Common myeloid progenitor, CD34-positive (primary cell): ENCODE measurements at regions not wholly inside any gene's neighbourhood (a gene's known extent, or its start where the extent isn't known, plus 50 kb on each side); places are given as distances from the start of the nearest gene placed in this dataset.

ENCODE experiments used
- CTCF ChIA-PET: fragments of 350-600 bp; sonication (Branson Sonifier 250); formaldehyde crosslinking; loops from one replicate; lab custom pipeline; 2021; ENCODE audit warnings: antibody characterized with exemption; lab: Charles Lee
- POLR2A ChIA-PET: fragments of 350-600 bp; sonication (Branson Sonifier 250); formaldehyde crosslinking; loops from one replicate; lab custom pipeline; 2021; ENCODE audit warnings: antibody characterized with exemption; lab: Charles Lee
- DNase-seq, 3 donors: peaks; one replicate each; pipeline versions ENCODE4 v3.0.0 to v3.0.0-alpha.2; 2013
- H3K27ac ChIP-seq, 2 experiments: 1 replicate in 1 of 2; 2 replicates in 1 of 2; pipeline ENCODE4 v1.7.0; 2013; ENCODE audit warnings: inconsistent platforms in 2 of 2, low read length in 2 of 2, mild to moderate bottlenecking in 2 of 2, low read depth in 1 of 2, moderate library complexity in 1 of 2; ENCODE audit not compliant: severe bottlenecking in 2 of 2, insufficient read depth in 1 of 2, poor library complexity in 1 of 2
- H3K27me3 ChIP-seq, 5 experiments: replicated peaks in 2 of 5; 1 replicate in 3 of 5; 2 replicates in 2 of 5; pipeline versions ENCODE4 v1.6.1 to v1.7.0; 2013; ENCODE audit warnings: low read length in 4 of 5, mild to moderate bottlenecking in 2 of 5, moderate library complexity in 2 of 5, inconsistent platforms in 1 of 5; ENCODE audit not compliant: insufficient read depth in 5 of 5, control insufficient read depth in 4 of 5
- H3K36me3 ChIP-seq, 4 experiments: 1 replicate in 2 of 4; 2 replicates in 2 of 4; pipeline versions ENCODE4 v1.6.1 to v1.7.0; 2013; ENCODE audit warnings: low read length in 3 of 4, control low read depth in 1 of 4, mild to moderate bottlenecking in 1 of 4; ENCODE audit not compliant: control insufficient read depth in 4 of 4, insufficient read depth in 4 of 4
- H3K4me1 ChIP-seq, 4 experiments: 1 replicate in 3 of 4; 2 replicates in 1 of 4; pipeline versions ENCODE4 v1.6.1 to v1.7.1; 2013; ENCODE audit warnings: low read length in 3 of 4, mild to moderate bottlenecking in 3 of 4, control low read depth in 1 of 4, inconsistent platforms in 1 of 4, moderate library complexity in 1 of 4; ENCODE audit not compliant: control insufficient read depth in 4 of 4, insufficient read depth in 4 of 4; ENCODE audit errors: control extremely low read depth in 1 of 4
- H3K4me3 ChIP-seq, 7 experiments: 1 replicate in 4 of 7; 2 replicates in 3 of 7; pipeline versions ENCODE4 v1.5.1 to v1.7.0; 2013; ENCODE audit warnings: mild to moderate bottlenecking in 7 of 7, low read length in 6 of 7, moderate library complexity in 6 of 7, inconsistent platforms in 2 of 7, low read depth in 2 of 7, control low read depth in 1 of 7; ENCODE audit not compliant: insufficient read depth in 4 of 7, control insufficient read depth in 1 of 7; ENCODE audit errors: extremely low read depth in 1 of 7
- H3K9me3 ChIP-seq, 5 experiments: 1 replicate in 4 of 5; 2 replicates in 1 of 5; pipeline versions ENCODE4 v1.6.1 to v1.7.1; 2013; ENCODE audit warnings: low read length in 4 of 5, mild to moderate bottlenecking in 2 of 5, inconsistent platforms in 1 of 5, low read depth in 1 of 5, moderate library complexity in 1 of 5; ENCODE audit not compliant: control insufficient read depth in 4 of 5, insufficient read depth in 2 of 5; ENCODE audit errors: control extremely low read depth in 1 of 5
- WGBS: methylation state at CpG from one replicate; pipeline ENCODE4 v1.1.5; 2013; ENCODE audit not compliant: insufficient coverage; 5-methylcytosine and 5-hydroxymethylcytosine counted together

DNA sequence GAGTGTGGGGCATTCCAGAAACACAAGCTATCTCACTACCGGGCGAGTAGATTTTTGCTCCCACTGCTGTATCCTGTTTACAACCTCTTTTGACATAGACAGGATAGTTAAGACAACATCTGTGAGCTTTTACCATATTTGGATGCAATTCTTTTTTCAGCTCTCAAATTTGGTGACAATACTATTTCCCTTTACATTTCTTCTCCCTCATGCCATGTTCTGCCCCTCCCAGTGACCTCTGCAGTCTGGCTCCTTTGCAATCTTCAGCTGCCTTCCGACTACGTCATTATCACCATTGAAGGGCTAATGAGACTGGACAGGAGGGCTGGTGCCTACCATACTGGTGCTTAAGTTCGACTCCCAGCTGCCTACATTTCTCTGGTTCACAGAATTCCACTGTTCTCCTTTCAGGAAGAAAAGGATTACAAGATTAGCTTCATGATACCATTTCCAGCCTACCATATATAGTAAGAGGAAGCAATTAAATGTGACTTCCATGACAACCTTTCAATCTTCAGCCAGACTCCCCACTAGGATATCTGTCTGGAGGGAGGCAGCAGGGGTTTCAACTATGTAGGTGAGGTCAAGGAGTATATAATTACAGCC, 251.6 kb downstream of the PHLDA1 start:
- Histone ChIP-seq H3K27ac (no peak overlapping the region), H3K4me3 (no peak overlapping the region), H3K9me3 (no peaks in the 10 kb centered on the region), H3K4me1 (peaks cover 0 to 10% (median 8%) of the 10 kb centered on the region in 4 experiments), H3K36me3 (no peaks in the 10 kb centered on the region), H3K27me3 (no peaks in the 10 kb centered on the region)
- DNase-seq: no peak
- POLR2A ChIA-PET: no interaction called here
- 90% methylated on average over 2 of the region's 5 CpGs for WGBS
- CTCF ChIA-PET: interaction anchor here (0.9 kb wide), 1 partner anchor 14 kb away, joined by 3 read pairs; no protein-coding TSS in a partner anchor

DNA sequence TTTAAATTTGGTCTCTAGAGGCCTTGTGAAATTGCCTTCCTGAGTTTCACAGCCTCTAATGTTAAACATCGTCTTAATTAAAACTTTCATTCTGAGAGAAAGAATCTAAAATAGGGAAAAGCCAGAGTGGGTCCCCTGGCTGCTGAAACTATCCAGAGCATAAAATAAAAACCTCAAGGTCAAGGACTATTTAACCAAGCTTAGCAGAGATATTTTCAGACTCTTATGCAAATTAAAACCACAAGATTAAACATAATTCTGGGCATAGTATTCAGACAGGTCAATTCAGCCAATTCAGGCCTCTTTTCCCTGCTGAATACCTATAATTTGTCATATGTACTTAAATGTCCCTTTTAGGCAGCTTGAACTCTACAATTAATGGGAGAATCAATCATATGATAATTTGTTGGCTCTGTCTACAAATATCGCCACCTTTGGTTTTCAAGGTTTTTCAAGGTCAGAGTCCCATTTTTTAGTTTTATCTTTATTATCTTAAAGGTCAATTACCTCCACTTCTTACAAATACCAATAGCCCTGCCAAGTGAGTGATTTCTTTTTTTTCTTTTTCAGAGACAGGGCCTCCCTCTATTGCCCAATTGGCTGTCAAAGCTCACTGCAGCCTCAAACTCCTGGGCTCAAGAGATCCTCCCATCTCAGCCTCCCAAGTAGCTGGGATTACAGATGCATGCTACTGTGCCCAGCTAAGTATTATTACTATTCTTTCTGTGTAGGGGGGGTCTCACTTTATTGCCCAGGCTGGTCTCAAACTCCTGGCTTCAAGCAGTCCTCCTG, 257.1 kb downstream of the PHLDA1 start:
- POLR2A ChIA-PET: no interaction called here
- H3K9me3 ChIP-seq: no peaks in the 10 kb centered on the region
- no peaks in the 10 kb centered on the region for H3K4me1 ChIP-seq
- 85% methylated on average over 2 of the region's 2 CpGs for WGBS
- DNase-seq: no peak
- no peak overlapping the region for H3K27ac ChIP-seq
- CTCF ChIA-PET: no interaction called here
- no peak overlapping the region for H3K4me3 ChIP-seq
- H3K36me3 ChIP-seq: no peaks in the 10 kb centered on the region
- no peaks in the 10 kb centered on the region for H3K27me3 ChIP-seq

DNA sequence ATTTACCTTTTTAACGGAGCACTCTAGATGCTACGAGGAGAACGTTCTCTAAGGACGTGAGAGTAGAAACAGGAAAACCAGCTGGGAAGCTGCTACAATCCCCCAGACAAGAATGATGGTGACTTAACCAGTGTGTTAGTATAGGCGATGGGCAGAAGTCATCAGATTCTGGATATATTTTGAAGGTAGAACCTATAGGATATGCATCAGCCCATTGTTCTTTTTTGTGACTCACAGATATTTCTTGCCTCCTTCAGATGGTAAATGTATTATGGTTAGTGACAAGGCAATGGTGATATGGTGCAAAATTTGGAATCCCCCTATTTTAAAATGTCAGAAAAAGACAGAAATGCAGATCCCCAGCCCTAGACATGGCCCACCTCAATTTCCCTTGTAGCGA, 258.2 kb downstream of the PHLDA1 start:
- 98% methylated on average over 5 of the region's 6 CpGs for WGBS
- DNase-seq: no peak
- ChIA-PET CTCF (no interaction called here), POLR2A (no interaction called here)
- no peaks in the 10 kb centered on the region for H3K4me1 ChIP-seq
- H3K27ac ChIP-seq: no peak overlapping the region
- H3K36me3 ChIP-seq: no peaks in the 10 kb centered on the region
- H3K4me3 ChIP-seq: no peak overlapping the region
- no peaks in the 10 kb centered on the region for H3K9me3 ChIP-seq
- peaks cover 0 to 2% (median 0%) of the 10 kb centered on the region in 5 experiments for H3K27me3 ChIP-seq

DNA sequence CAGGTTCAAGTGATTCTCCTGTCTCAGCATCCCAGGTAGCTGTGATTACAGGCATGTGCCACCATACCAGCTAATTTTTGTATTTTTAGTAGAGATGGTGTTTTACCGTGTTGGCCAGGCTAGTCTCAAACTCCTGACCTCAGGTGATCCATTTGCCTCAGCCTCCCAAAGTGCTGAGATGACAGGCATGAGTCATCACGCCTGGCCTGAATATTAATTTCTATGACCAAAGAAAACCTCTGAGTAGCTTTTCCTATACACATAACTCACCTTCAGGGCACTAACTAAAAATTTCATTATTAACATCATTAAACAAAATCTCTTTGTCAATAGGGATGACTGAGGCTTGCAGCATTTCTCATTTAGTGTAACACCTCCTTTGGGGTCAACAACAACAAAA, 259.6 kb upstream of the KRR1 start:
- H3K4me3 ChIP-seq: no peak overlapping the region
- H3K27me3 ChIP-seq: peaks cover 0 to 2% (median 0%) of the 10 kb centered on the region in 5 experiments
- no peak overlapping the region for H3K27ac ChIP-seq
- 100% methylated on average over 2 of the region's 2 CpGs for WGBS
- H3K4me1 ChIP-seq: no peaks in the 10 kb centered on the region
- no peaks in the 10 kb centered on the region for H3K36me3 ChIP-seq
- no peaks in the 10 kb centered on the region for H3K9me3 ChIP-seq
- ChIA-PET POLR2A (no interaction called here), CTCF (no interaction called here)
- no peak for DNase-seq

DNA sequence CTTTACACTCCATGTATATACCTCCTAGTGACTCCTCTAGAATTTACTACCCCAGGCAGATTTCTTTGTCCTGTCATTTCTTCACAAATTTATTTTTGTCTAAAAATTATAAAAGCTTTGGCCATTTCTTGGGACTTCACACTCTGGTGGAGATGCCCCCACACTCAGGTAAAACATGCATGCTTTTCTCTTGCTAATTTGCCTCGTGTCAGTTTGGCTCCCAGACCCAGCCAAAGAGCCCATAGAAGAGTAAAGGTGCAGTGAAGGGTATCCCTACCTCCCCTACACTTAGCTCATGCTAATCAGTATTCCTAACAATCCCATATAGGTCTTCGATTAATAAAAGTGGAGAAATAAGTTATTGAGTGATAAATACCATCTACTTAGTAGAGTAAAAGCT, 256.5 kb upstream of the KRR1 start:
- peaks cover 0 to 2% (median 0%) of the 10 kb centered on the region in 5 experiments for H3K27me3 ChIP-seq
- no peaks in the 10 kb centered on the region for H3K36me3 ChIP-seq
- POLR2A ChIA-PET: no interaction called here
- H3K9me3 ChIP-seq: no peaks in the 10 kb centered on the region
- no peak overlapping the region for H3K27ac ChIP-seq
- no peaks in the 10 kb centered on the region for H3K4me1 ChIP-seq
- 20% methylated on average over 1 of the region's 2 CpGs for WGBS
- DNase-seq: no peak
- H3K4me3 ChIP-seq: no peak overlapping the region
- CTCF ChIA-PET: no interaction called here

DNA sequence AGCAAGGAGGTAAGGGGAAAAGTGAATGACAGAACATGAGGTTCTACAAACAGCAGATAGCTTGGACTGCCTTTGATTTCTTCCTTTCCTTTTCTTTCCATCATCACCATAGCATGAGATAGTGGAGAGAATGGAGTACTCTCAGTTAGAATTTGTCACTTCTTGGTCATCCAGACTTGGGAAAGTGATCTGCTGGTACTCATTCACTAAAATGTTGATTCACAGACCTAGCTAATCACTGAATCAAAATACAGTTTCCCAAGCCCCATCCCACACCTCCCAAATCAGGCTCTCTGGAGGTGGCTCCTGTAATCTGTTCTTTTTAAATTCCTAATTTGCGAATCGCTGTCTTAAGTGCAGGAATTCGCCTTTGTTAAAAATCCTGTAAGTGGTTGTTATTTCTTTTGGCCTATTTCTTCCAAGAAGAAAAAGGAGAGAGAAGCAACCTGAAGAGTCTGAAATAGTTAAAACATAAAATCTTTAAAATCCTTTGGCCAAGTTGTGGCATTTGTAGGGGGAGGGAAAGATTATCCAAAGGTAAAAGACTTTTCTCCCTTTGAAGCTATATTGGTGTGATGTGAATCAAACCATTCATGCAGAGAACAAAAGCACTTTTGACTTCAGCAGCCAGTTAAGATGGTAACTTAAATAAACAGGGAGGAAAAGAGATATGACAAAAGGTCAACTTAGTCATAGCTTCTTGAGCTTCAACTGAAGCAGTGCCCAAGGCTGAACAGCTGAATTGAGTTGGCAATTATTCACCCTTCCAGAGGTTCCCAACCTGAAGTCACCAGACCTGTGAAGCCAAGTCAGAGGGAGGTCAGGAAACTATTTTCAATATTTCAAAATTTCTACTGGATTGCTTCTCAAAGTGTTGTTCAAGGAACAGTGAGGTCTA, 255.1 kb upstream of the KRR1 start:
- ChIA-PET CTCF (interaction anchor here (0.8 to 0.9 kb wide), 2 partner anchors 14 to 111 kb away, joined by 3 to 4 read pairs; no protein-coding TSS in a partner anchor), POLR2A (interaction anchor here (0.6 kb wide), 1 partner anchor 54 kb away, joined by 6 read pairs; no protein-coding TSS in a partner anchor)
- Histone ChIP-seq H3K27ac (no peak overlapping the region), H3K27me3 (peaks cover 0 to 2% (median 0%) of the 10 kb centered on the region in 5 experiments), H3K4me1 (no peaks in the 10 kb centered on the region), H3K9me3 (no peaks in the 10 kb centered on the region), H3K4me3 (no peak overlapping the region), H3K36me3 (no peaks in the 10 kb centered on the region)
- WGBS: no CpG with 5 or more reads among the region's 3 CpGs
- no peak for DNase-seq
